GM18868 (cell line): ENCODE measurements at regions not wholly inside any gene's neighbourhood (a gene's known extent, or its start where the extent isn't known, plus 50 kb on each side); places are given as distances from the start of the nearest gene placed in this dataset.
"Not testable (repeated sequence)": the region's sequence is repeated elsewhere in the genome, so short reads cannot be mapped to it uniquely, and the experiment has no call there.

Source experiments
- ATAC-seq: cut with Tn5 transposase; IDR thresholded peaks from one replicate; pipeline ENCODE4 v1.9.1; 2021; ENCODE audit warnings: mild to moderate bottlenecking, moderate library complexity; ENCODE audit not compliant: unreplicated experiment

DNA sequence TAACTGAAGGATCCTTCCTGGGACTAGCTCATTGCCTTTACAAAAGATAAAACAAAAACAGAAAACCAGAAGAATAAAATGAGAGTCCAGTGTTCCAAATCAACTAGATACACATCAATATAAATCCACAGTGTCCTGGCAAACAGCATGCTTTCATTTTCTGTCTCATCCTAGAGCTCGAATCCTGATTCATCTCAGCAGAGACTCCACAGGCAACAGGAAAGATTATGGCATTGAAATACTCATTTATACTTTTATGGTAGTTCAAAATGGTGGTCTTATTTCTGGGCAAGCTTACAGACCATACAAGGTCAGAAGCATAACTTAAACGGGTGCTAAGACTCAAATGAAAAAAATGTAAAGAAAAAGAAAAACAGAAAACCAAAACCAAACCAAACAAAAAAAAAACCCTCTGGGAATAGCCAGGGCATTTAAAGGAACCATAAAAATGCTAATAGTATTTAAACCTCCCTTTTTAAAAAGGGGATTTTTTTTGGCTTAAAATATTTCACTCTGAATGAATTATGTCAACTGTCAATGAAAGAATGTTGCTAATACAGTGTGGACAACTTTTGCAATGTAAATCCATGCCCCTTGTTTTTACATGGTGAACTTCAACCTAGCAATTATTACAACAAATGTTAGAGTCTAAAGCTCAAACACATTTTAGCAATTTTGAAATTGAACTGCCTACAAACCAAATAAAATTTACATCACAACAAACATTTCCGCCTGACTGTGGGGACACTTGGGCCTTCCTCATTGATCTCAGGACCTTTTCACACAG lies 57.9 kb downstream of the GPR101 start:
- no peak for ATAC-seq

DNA sequence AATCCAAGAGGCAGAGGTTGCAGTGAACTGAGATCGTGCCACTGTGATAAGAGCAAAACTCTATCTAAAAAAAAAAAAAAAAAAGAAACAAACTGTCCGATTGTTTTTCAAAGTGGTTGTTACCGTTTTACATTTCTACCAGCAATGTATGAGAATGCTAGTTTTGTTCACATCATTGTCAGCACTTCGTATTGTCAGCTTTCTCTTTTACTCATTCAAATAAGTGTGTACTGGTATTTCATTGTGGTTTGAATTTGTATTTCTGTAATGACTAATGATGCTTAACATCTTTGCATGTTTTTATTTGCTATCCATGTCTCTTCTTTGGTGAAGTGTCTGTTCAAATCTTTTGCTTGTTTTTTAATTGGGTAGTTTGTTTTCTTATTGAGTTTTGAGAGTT lies 65.8 kb downstream of the GPR101 start:
- no peak for ATAC-seq

DNA sequence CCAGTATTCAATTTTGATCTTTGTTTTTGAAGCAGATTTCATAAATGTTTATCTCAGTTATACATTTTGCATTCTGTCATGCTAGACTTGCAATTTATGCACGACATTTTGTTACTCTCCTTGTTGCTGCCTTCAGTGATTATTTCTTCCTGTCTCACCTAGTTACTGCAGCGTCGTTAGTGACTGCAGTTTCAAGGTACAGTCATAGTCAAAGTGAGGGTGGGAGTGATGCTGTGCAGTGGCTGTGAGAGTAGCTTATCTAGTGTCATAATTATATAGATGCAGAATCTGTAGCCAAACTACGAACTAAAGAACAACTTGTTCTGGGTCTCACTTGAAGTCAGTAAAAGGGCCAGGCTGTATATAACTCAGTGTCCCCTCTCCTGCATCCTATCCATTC lies 69.8 kb downstream of the GPR101 start:
- no peak for ATAC-seq

DNA sequence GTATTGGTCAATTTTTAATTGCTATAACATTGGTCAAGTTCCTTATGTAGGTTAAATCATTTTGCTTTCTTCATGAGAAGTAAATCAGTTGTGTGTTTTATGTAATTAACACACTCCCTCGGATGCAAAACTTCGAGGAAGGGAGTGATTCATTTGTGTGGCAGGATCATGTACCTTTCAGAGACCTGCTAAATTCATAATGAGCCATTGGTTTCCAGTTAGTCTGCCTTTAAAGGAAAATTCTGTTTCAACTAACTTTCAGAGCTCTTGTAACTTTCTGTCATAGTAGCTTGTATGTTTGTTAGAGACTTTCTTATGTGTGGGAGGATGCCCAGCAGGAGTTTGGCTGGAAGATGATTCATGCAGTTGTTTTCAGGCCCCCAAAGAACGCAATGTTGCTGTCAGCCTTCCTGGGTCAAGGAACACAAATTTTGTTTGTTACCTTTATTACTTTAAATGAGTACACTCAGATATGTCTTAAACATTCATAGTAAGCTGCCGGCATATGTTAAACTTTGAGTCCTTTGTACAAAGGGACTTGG lies 72.1 kb downstream of the GPR101 start:
- no peak for ATAC-seq

DNA sequence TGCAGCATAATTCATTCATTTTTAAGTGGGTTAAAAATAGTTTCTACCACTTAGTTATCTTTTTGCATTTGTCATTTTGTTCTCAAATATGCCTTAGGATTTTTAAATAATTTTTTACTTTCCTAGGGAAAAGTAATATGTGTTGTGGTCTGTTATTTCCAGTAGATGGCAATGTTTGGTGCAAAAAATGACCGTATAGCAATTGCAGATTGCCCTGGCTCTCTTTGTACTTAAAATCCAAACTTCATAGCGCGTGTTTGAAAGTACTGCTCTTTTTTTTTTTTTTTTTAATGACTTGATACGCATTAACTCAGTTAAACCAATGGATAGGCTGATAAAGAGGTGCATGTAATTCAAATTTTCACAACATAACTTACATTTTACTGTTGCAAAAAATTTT lies 74.4 kb upstream of the RBMX start:
- ATAC-seq: no peak

DNA sequence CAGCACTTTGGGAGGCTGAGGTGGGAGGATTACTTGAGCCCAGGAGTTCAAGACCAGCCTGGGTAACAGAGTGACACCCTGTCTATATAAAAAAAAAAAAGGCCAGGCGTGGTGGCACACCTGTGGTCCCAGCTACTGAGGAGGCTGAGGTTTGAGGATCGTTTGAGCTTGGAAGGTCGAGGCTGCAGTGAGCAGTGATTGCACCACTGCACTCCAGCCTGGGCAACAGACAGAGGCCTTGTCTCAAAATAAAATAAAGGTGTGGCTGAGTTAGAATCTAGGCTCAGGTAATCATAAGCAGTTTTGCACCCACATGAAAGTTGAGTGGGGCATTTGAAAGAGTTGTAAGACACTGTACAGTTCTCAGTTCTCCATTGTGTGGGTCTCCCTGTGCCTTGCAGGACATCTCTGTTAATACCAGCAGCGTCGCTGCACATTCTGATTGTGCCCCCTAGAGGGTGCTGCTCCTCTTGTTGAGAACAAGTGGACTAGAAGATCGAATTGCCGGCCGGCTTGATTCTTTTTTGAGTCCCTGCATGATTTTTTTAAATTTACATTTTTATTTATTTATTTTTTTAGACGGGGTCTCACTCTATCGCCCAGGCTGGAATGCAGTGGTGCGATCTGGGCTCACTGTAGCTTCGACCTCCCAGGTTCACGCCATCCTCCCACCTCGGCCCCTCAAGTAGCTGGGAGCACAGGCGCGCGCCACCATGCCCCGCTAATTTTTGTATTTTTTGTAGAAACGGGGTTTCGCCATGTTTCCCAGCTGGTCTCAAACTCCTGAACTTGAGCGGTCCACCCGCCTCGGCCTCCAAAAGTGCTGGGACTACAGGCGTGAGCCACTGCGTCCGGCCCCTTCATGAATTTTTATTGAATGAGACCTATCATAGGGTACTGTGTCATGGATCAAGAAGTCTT lies 73.6 kb upstream of the RBMX start:
- peak; percentile 99 for ATAC-seq

DNA sequence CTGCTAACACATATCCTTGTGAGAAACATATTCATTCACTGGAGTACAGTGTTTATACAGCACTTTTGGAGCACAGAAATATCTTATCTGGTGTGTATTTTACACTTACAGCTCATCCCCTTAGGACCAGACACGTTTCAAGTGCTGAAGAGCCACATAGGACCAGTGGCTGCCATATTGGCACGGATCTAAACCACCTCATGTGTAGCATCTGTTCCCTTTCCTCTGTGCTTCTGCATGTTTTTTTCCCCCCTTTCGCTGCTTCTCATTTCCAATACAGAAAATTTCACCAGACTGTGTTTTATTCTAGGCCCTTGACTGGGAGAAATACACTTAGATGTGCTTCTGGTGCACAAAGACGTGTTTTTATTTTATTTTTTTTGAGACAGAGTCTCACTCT lies 69.7 kb upstream of the RBMX start:
- no peak for ATAC-seq

DNA sequence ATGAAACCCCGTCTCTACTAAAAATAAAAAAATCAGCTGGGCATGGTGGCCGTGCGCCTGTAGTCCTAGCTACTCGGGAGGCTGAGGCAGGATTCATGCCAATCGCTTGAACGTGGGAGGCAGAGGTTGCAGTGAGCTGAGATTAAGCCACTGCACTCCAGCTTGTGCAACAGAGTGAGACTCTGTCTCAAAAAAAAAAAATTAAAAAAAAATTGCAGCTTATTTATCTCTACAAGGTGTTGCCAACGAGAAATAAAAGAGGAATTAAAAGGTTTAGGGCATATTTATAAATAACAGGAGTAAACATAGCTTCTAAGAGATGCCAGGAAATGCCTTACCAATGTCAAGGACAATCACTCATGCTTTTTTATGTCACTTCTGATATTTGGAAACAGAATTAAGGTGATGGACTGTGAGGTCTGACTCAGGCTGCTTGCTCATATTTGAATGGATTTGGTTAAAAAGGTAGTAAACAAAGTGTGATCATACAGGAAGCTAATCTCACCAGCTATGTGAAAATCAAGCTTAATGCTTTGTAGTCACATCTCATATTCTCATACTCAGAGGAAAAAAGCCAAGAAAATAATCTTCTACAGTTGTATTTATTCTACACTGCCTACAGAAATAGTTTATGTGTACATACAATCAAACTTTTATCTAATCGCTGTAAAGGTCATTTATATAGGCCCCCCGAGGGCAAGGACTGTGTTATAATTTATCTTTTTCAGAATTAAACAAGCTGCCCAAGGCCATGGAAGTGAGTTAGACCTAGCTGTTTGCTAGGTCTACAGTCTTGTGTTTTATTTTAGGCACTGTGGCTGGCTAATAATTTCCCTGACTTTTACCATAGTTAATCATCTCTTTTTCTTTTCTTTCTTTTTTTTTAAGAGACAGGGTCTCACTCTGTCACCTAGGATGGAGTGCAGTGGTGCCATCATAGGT lies 61.1 kb upstream of the RBMX start:
- ATAC-seq: no peak

DNA sequence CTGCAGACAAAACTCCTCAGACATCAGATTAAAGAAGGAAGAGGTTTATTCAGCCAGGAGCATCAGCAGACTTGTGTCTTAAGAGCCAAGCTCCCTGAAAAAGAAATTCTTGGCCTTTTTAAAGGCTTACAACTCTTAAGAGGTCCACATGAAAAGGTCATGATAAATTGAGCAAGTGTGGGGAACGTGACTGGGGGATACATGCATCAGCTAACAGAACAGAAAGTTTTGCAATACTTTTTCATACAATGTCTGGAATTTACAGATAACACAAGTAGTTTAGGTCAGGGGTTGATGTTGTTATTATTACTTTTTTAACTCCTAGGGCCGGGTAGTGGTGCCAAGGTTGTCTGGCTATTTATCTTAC lies 55.6 kb upstream of the RBMX start:
- no peak for ATAC-seq

DNA sequence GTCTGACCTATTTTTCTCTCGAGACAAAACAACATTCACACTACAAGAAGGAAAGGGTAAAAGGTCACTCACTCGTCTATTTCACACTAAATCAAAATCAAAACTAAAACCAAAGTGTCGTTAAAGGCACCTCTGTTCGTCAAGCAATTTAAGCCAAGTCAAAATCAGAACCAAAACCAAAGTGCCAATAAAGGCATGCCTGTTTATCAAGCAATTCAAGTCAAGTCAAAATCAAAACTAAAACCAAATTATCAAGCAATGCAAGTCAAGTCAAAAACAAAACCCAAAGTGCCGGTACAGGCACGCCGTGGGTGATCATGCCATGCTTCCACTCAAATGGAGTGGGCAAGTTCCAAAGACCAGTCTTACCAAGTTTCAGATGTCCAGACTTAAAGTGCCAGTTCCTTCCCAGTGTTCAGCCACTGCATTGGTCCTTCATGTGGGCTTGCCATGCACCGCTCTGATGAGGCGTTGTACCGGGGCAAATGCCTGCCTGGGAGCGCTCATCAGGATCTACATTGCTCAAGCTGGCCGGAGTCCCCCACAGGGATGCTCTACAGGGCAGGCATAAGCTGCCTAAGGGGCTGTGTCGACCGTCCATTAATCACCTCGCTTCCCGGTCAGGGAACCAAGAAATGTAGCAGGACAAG lies 55.1 kb upstream of the RBMX start:
- ATAC-seq: not testable (repeated sequence)

DNA sequence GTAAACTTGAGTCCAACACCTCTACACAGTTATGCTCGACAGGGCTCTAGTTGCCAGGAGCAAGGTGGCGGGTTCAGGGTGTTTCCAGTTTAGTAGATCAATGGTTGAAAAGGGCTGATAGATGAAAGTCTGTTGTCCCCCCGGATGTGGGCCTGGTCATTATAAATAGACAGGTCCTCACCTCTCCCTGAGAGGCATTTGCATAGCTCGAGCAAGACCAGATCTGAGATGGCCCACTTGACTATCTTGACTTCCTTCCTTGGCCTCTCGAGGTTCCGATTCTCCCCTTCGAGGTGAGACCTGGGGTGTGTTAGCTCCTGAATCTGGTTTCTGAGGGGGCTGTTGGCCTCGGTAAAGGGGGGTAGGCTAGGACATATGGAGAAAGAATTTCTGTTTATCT lies 54.1 kb upstream of the RBMX start:
- not testable (repeated sequence) for ATAC-seq

DNA sequence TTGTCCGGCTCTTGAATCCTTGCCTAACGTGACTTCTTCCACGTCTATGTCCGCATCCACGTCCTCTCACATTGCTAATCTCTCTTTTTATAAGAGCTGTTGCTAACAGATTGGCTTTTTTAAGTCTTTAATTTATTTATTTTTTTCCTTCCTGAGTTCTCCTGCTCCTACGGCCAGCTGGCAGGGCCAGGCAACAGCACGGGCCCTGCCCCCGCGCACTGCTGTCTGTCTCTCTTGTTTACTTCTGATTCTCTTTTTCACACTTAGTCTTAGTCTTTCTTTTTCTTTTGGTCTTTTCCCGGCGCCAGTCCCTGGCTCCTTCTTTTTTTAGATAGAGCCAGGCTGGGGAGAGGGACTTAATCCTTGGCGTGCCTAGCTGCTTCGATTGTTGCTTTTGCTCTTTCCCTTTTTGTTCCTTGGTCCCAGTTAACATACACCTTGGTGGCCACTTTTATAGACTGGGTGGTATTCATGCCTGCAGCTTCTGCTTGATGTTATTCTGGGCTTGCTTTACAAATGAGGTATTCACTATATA lies 53.2 kb upstream of the RBMX start:
- no peak for ATAC-seq

DNA sequence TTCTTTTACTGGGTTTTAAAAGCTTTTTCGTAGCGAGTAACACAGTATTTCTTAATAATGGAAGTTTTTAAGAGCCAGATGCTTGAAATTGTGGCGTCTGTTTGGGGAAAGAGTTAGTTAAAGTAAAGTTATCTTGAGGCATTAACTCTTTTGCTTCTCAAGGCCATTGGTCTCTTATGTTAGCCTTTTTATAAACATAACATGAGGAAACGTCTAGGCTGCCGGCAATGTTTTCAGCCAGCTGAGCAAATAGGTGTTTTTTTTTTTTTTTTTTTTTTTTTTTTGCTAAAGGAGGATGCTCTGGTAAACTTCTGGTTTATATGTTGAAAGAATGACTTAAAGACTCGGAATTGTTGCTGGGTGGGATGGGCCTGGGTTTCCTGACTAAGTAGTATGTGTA lies 51.1 kb upstream of the RBMX start:
- ATAC-seq: no peak
